GM06990 (cell line): ENCODE measurements at regions not wholly inside any gene's neighbourhood (a gene's known extent, or its start where the extent isn't known, plus 50 kb on each side); places are given as distances from the start of the nearest gene placed in this dataset.

Experiments
- DNase-seq: peaks from one replicate; pipeline ENCODE4 v3.0.0-alpha.2; 2011; ENCODE audit not compliant: insufficient read length; ENCODE audit errors: extremely low read depth
- H3K27me3 ChIP-seq: replicated peaks from 2 replicates; pipeline ENCODE4 v1.6.0; 2011; ENCODE audit warnings: low read length; ENCODE audit not compliant: control insufficient read depth, insufficient read depth
- H3K36me3 ChIP-seq: 2 replicates; pipeline ENCODE4 v1.5.1; 2011; ENCODE audit warnings: low read length; ENCODE audit not compliant: control insufficient read depth, insufficient read depth
- H3K4me3 ChIP-seq: replicated peaks from 2 replicates; pipeline ENCODE4 v1.5.1; 2011; ENCODE audit warnings: low read depth, mild to moderate bottlenecking, control low read depth, low read length
- CTCF ChIP-seq: IDR thresholded peaks from 2 replicates; pipeline ENCODE4 v1.5.1; 2011; ENCODE audit warnings: low read length, control low read depth, mild to moderate bottlenecking, inconsistent platforms; ENCODE audit not compliant: insufficient read depth, poor library complexity, severe bottlenecking

- no peak for DNase-seq
- no peak for TF ChIP-seq CTCF
- Histone ChIP-seq H3K4me3 (no peak overlapping the region), H3K27me3 (no peaks in the 10 kb centered on the region), H3K36me3 (no peaks in the 10 kb centered on the region)
These were observed 80.4 kb upstream of the CCBE1 start for GRCh38 chr18:59777636-59778035.

DNA sequence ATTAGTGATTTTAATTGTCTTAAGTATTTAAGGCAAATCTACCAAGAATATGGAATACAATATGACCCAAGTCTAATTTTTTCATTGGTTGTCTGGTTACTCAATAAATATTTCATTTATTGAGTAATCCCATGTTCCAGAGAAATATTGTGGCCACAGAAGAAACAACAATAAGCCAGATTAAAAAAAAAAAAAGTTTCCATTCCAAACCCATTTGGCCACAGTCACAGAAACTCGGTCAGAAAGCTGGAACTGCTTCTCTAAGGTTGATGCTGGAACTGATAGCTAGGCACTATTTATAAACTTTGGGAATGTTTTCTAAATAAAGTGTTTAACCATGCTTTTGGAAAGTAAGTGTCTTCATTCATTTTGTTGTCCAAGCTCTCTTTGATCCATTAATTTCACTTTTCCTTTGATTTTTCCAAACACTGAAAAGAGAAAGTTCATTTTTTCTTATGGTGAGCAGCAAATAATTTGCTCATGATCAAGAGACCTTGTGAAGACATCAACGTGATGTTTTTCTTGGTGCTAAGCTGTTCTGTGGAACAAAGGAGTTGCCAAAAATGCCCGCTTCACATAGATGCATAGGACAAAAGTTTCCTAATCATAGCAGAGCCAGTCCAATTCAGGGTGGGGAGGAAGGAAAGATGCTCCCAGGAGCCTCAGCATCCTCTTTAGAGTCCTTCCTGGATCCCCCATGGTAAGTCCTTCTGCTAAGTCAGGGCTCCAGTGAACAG, 72.1 kb upstream of the CCBE1 start:
- TF ChIP-seq CTCF: no peak
- Histone ChIP-seq H3K36me3 (no peaks in the 10 kb centered on the region), H3K27me3 (no peaks in the 10 kb centered on the region), H3K4me3 (no peak overlapping the region)
- no peak for DNase-seq

DNA sequence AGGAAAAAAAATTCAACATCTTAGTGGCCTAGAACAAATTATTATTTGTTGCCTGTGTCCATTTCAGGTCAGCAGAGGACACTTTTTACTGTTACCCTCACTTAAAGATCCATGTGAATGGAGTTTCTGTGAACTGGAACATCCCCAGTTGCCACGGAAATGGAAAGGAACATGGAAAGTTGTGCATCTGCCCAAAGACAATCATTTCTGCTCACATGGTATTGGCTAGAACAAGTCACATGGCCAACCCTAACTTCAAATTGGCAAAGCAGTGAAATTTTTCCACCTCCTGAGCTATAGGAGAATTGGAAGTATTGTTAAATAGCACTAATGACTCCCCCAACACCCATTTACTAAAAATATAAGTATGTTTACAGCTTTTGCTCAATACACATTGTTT, 71.2 kb upstream of the CCBE1 start:
- H3K36me3 ChIP-seq: no peaks in the 10 kb centered on the region
- TF ChIP-seq CTCF: no peak
- H3K27me3 ChIP-seq: no peaks in the 10 kb centered on the region
- DNase-seq: no peak
- no peak overlapping the region for H3K4me3 ChIP-seq

DNA sequence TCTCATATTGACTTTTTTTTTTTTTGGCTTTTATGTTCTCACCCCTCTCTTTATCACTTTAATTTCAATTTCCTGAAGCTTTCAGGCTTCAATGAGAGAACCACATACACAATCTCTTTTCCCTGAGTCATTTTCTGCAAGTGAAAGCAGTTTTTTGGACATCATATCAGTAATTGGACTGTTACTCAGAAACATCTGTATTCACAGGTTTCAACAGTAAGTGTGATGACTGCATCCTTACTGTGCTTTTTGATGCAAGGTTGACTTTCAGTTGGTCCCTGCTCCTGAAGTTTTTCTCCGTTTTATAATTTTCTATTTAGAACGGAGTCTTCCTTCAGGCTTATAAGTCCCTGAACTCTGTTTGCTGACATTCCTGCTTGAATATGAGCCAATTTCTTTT, 70.5 kb upstream of the CCBE1 start:
- DNase-seq: no peak
- H3K4me3 ChIP-seq: no peak overlapping the region
- TF ChIP-seq CTCF: no peak
- no peaks in the 10 kb centered on the region for H3K27me3 ChIP-seq
- no peaks in the 10 kb centered on the region for H3K36me3 ChIP-seq

GRCh38 chr18:59765343-59765742, 68.1 kb upstream of the CCBE1 start:
- Histone ChIP-seq H3K27me3 (no peaks in the 10 kb centered on the region), H3K36me3 (no peaks in the 10 kb centered on the region), H3K4me3 (no peak overlapping the region)
- no peak for DNase-seq
- TF ChIP-seq CTCF: no peak

DNA sequence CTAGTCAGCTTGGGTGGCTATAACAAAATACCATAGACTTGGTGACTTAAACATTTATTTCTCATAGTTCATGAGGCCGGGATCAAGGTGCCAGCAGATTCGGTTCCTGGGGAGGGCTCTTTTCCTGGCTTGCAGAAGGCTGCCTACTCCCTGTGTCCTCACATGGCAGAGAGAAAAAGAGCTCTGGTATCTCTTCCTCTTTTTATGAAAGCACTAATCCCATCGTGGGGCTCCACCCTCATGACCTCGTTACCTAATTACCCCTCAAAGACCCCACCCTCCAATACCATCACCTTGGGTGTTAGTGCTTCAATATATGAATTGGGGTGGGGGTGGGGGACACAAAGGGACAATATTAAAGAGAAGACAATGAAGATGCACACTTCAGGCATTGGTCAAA, 67.1 kb upstream of the CCBE1 start:
- no peaks in the 10 kb centered on the region for H3K27me3 ChIP-seq
- no peak overlapping the region for H3K4me3 ChIP-seq
- no peaks in the 10 kb centered on the region for H3K36me3 ChIP-seq
- no peak for DNase-seq
- no peak for TF ChIP-seq CTCF
